ENCODE measurements at regions not wholly inside any gene's neighbourhood (a gene's known extent, or its start where the extent isn't known, plus 50 kb on each side); places are given as distances from the start of the nearest gene placed in this dataset.

GRCh38 chr22:49124608-49125007 lies 703.1 kb downstream of the BRD1 start:
- in situ Hi-C loops (cut with HindIII; ENCODE audit: low sequenced_read_pairs) = no loop called here

GRCh38 chr22:49123621-49124192 lies 704.0 kb downstream of the BRD1 start:
- in situ Hi-C loops (cut with HindIII; ENCODE audit: low sequenced_read_pairs) = no loop called here

- in situ Hi-C loops (cut with HindIII; ENCODE audit: low sequenced_read_pairs) = no loop called here
Measured at GRCh38 chr22:49119551-49119952, 708.1 kb downstream of the BRD1 start.

GRCh38 chr22:49118065-49118464 lies 709.6 kb downstream of the BRD1 start:
- in situ Hi-C loops (cut with HindIII; ENCODE audit: low sequenced_read_pairs) = no loop called here

GRCh38 chr22:49117486-49117885 lies 710.2 kb downstream of the BRD1 start:
- in situ Hi-C loops (cut with HindIII; ENCODE audit: low sequenced_read_pairs) = no loop called here

- in situ Hi-C loops (cut with HindIII; ENCODE audit: low sequenced_read_pairs) = no loop called here
Measured at GRCh38 chr22:49116486-49117120, 711.1 kb downstream of the BRD1 start.

GRCh38 chr22:49116021-49116420 lies 711.7 kb downstream of the BRD1 start:
- in situ Hi-C loops (cut with HindIII; ENCODE audit: low sequenced_read_pairs) = no loop called here

GRCh38 chr22:49115197-49115596 lies 712.5 kb downstream of the BRD1 start:
- in situ Hi-C loops (cut with HindIII; ENCODE audit: low sequenced_read_pairs) = no loop called here

GRCh38 chr22:49113758-49114157 lies 713.9 kb downstream of the BRD1 start:
- in situ Hi-C loops (cut with HindIII; ENCODE audit: low sequenced_read_pairs) = no loop called here

GRCh38 chr22:49112661-49113626 lies 714.7 kb downstream of the BRD1 start:
- in situ Hi-C loops (cut with HindIII; ENCODE audit: low sequenced_read_pairs) = no loop called here

GRCh38 chr22:49112176-49112575 lies 715.5 kb downstream of the BRD1 start:
- in situ Hi-C loops (cut with HindIII; ENCODE audit: low sequenced_read_pairs) = no loop called here

- in situ Hi-C loops (cut with HindIII; ENCODE audit: low sequenced_read_pairs) = no loop called here
Measured at GRCh38 chr22:49111085-49111484, 716.6 kb downstream of the BRD1 start.

- in situ Hi-C loops (cut with HindIII; ENCODE audit: low sequenced_read_pairs) = no loop called here
Measured at GRCh38 chr22:49108636-49109315, 718.9 kb downstream of the BRD1 start.

- in situ Hi-C loops (cut with HindIII; ENCODE audit: low sequenced_read_pairs) = no loop called here
Measured at GRCh38 chr22:49107961-49108530, 719.6 kb downstream of the BRD1 start.

- in situ Hi-C loops (cut with HindIII; ENCODE audit: low sequenced_read_pairs) = no loop called here
Measured at GRCh38 chr22:49107561-49107960, 720.1 kb downstream of the BRD1 start.

GRCh38 chr22:49106842-49107152 lies 720.9 kb downstream of the BRD1 start:
- in situ Hi-C loops (cut with HindIII; ENCODE audit: low sequenced_read_pairs) = no loop called here

GRCh38 chr22:49106096-49106841 lies 721.4 kb downstream of the BRD1 start:
- in situ Hi-C loops (cut with HindIII; ENCODE audit: low sequenced_read_pairs) = no loop called here

- in situ Hi-C loops (cut with HindIII; ENCODE audit: low sequenced_read_pairs) = no loop called here
Measured at GRCh38 chr22:49104434-49104833, 723.2 kb downstream of the BRD1 start.

- in situ Hi-C loops (cut with HindIII; ENCODE audit: low sequenced_read_pairs) = no loop called here
Measured at GRCh38 chr22:49103314-49104059, 724.2 kb downstream of the BRD1 start.

- in situ Hi-C loops (cut with HindIII; ENCODE audit: low sequenced_read_pairs) = no loop called here
Measured at GRCh38 chr22:49102367-49102766, 725.3 kb downstream of the BRD1 start.

Measured in DLD1 (cell line).